ENCODE measurements at regions not wholly inside any gene's neighbourhood (a gene's known extent, or its start where the extent isn't known, plus 50 kb on each side); places are given as distances from the start of the nearest gene placed in this dataset.
A peak's percentile ranks its signal among the peaks of the same experiment; 100 is the strongest.
"Not testable (repeated sequence)": the region's sequence is repeated elsewhere in the genome, so short reads cannot be mapped to it uniquely, and the experiment has no call there.

DNA sequence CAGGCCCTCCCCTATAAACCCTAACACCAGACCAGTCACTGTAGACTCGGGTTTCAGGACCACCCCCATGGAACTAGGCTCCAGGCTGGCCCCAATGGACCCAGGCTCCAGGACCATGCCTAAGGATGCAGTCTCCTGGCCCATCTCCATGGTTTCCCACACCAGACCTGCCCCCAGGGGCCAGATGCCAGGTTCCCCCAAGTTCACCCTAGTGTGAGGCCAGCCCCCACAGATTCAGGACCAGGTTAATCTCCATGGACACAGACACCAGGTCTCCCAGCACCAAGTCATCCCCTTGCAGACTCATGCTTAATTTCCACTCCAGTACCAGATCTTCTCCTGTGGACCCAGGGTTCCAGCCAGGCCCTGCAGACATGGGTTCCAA, 103.8 kb upstream of the LANCL2 start:
- DNase-seq (ENCODE audit: extremely low read depth in 1 of 2, low read depth in 1 of 2) = no peak

- not testable (repeated sequence) for DNase-seq (ENCODE audit: extremely low read depth in 1 of 2, low read depth in 1 of 2)
Observed at GRCh38 chr7:55265328-55265727, 99.8 kb upstream of the LANCL2 start.

DNA sequence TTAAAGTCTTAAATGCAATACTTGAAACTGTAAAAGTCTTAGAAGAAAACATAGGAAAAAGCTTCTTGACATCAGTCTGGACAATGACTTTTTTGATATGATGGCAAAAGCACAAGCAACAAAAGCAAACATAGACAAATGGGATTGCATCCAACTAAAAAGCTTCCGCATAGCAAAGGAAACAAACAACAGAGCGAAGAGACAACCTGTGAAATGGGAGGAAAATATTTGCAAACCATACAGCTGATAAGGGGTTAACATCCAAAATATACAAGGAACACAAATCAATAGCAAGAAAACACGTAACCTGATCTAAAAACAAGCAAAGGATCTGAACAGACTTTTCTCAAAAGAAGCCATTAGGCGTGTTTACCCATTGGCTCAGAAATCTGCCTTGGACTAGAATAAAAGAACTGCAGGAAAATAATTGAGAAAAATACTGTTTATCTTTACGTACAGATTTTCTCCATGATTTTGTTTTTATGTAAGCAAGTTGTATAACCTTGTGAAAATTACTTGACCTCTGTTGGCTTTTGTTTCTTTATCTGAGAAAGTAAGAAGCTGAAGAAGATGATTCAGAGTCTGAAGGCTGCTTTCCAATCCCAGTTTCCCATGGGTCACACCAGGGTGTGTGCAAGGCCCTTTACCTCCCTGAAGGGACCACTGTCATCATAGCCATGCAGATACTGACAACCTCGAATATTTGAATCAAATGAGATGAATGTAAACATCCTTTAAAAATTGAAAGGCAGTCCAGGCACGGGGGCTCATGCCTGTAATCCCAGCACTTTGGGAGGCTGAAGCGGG, 99.1 kb upstream of the LANCL2 start:
- no peak for DNase-seq (ENCODE audit: extremely low read depth in 1 of 2, low read depth in 1 of 2)

- DNase-seq (ENCODE audit: extremely low read depth in 1 of 2, low read depth in 1 of 2) = no peak
Observed at GRCh38 chr7:55271069-55271626, 94.0 kb upstream of the LANCL2 start.

DNA sequence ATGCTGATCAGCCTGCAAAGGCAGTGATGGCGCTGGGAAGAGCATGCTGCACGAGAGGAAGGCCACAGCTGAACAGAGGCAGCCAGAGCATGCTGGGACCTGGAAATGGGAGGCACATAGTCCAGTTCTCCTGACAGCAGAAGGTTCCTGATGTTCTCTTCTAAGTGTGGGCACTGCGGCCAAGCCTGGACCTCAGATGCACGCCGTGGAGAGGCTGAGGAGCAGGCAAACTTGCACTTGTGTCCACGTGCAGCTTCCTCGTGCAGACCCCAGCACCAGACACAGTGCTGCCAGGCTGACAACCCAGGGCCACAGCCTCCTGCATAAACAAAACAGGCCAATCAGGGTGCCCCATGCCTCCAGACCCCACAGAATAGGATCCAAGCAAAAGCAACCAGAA, 93.5 kb upstream of the LANCL2 start:
- no peak for DNase-seq (ENCODE audit: extremely low read depth in 1 of 2, low read depth in 1 of 2)

DNA sequence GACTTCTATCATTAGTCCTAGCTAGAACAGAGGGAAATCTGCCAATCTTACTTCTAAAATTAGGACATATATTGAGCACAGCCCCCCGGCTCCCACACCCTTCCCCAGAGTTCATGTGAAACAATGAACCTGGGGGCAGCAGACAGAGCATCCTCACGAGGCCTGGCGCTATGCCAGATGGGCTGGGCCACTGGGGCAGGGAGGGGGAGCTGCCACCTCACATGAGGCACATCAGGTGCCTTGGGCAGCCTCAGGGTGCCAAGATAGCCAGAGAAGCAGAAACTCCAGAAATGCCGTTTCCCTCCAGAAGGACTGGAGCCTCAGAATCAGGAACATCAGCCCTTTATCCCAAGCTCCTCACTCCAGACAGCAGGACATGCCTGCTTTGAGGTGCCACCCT, 92.8 kb upstream of the LANCL2 start:
- DNase-seq (ENCODE audit: extremely low read depth in 1 of 2, low read depth in 1 of 2) = no peak

GRCh38 chr7:55273186-55273980, 91.8 kb upstream of the LANCL2 start:
- DNase-seq (ENCODE audit: extremely low read depth in 1 of 2, low read depth in 1 of 2) = no peak

- no peak for DNase-seq (ENCODE audit: extremely low read depth in 1 of 2, low read depth in 1 of 2)
Observed at GRCh38 chr7:55274156-55274555, 91.0 kb upstream of the LANCL2 start.

DNA sequence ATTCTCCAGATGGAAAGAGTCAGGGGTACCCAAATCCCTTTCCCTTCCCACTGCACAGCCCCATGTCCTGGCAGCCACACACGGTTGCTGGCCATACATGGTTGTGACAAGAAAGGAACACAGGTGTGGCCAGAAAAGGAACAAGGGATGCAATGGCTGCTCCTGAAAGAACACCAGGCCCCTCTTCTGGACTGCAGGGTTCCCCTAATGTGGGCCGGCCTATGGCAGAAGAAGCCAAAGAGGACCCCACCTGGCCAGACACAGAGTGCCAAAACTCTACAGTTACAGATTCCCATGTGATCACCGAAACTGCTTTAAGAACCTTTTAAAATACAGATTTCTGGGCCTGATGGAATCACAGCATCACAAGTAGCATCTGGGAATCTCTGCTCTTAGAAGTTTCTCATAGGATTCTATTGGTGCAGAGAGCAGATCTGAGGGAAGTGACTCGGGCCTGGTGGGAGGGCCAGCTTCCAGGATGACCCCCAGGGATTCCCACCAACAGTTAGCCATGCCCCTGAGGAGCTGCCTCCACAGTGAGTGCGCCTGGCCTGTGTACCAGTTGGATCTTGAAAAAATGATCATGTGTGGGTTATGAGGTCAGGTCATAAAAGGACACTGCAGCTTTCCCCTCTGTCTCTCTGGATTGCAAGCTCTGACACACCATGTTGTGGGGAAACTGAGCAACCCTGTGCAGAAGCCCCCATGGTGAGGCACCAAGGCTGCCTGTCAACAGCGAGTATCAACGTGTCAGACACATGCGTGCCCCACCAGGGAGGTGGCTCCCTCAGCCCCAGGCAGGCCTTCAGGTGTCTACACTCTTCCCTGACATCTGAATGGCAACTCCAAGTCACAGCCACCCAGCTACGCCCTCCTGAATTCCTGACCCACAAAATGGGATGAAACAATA, 89.6 kb upstream of the LANCL2 start:
- DNase-seq (ENCODE audit: extremely low read depth in 1 of 2, low read depth in 1 of 2) = no peak

DNA sequence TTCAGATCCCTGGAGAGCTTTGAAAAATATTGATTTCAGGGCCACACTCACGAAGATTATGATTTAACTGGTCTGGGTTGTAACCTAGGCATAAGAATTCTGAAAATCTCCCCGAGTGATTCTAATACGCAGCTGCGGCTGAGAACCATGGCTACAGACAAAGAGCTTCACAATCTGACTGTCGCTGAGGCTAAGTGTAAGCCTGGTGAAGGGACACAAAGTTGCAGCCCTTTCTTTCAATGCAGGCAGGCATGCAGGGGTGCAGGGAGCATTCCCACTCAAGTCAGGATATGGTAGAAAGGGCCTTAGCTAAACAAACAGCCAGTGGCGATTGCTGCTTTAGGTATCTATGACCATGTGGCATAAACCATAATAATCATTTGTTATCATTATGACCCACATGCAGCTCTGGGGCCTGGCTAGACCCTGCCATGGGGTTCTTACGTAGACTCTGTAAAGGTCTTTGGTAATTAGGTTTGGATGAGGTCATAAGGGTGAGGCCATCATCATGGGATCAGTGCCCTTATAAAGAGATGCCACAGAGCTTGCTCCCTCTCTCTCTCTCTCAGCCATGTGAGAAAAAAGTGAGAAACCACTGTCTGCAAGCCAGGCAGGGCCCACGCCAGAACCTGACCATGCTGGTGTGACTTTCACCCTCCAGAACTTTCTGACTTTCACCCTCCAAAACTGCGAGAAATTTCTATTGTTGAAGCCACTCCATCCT, 88.4 kb upstream of the LANCL2 start:
- no peak for DNase-seq (ENCODE audit: extremely low read depth in 1 of 2, low read depth in 1 of 2)

GRCh38 chr7:55277916-55278315, 87.2 kb upstream of the LANCL2 start:
- DNase-seq (ENCODE audit: extremely low read depth in 1 of 2, low read depth in 1 of 2) = no peak

GRCh38 chr7:55278321-55278720, 86.8 kb upstream of the LANCL2 start:
- no peak for DNase-seq (ENCODE audit: extremely low read depth in 1 of 2, low read depth in 1 of 2)

DNA sequence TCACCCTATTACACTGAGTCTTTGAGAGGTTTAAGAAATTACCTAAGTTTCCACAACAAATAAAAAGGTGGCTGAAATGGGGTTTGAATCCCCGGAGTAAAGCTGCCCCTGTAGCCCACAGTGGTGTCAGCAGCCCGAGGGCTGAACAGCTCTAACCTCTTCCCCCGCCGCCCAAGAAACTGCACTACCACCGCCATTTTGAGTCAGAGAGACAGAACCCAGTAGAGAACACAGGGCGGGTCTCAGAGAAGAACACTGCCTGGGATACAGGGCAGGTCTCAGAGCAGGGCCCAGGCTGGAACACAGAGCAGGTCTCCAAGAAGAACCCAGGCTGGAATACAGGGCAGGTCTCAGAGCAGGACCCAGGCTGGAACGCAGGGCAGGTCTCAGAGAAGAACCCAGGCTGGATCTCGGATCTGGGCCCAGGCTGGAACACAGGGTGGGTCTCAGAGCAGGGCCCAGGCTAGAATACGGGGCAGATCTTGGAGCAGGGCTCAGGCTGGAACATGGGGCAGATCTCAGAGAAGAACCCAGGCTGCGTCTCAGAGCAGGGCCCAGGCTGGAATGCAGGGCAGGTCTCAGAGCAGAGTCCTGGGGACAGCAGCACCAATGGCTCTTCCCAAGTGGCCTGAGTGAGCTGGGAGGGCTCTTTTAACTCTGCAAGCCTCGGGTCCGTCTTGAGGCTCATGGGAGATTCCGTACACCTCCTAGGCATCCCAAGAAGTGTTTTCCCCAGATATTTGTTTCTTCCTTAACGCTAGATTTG, 85.9 kb upstream of the LANCL2 start:
- DNase-seq (ENCODE audit: extremely low read depth in 1 of 2, low read depth in 1 of 2) = no peak

- peak in 1 of 2 donors; percentile 27 for DNase-seq (ENCODE audit: extremely low read depth in 1 of 2, low read depth in 1 of 2)
Observed at GRCh38 chr7:55280031-55280454, 85.1 kb upstream of the LANCL2 start.

DNA sequence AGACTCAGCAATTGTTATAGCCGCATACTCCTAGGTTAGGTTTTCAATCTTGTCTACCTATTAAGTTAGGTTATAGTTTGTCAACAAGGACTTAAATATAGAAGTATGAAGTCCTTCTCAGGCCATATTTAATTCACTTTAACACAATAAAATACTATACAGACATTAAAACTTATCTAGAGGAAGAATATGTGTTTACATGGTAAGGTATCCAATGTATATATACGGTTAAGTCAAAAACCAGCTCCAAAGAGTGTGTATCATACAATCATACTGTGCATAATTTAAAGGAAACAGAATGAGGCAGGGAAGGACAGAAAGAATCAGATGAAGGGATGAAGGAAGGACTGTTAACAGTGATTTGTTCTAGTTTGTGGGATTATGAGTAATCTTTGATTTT, 79.5 kb upstream of the LANCL2 start:
- DNase-seq (ENCODE audit: extremely low read depth in 1 of 2, low read depth in 1 of 2) = no peak

GRCh38 chr7:55286666-55287065, 78.5 kb upstream of the LANCL2 start:
- no peak for DNase-seq (ENCODE audit: extremely low read depth in 1 of 2, low read depth in 1 of 2)

DNA sequence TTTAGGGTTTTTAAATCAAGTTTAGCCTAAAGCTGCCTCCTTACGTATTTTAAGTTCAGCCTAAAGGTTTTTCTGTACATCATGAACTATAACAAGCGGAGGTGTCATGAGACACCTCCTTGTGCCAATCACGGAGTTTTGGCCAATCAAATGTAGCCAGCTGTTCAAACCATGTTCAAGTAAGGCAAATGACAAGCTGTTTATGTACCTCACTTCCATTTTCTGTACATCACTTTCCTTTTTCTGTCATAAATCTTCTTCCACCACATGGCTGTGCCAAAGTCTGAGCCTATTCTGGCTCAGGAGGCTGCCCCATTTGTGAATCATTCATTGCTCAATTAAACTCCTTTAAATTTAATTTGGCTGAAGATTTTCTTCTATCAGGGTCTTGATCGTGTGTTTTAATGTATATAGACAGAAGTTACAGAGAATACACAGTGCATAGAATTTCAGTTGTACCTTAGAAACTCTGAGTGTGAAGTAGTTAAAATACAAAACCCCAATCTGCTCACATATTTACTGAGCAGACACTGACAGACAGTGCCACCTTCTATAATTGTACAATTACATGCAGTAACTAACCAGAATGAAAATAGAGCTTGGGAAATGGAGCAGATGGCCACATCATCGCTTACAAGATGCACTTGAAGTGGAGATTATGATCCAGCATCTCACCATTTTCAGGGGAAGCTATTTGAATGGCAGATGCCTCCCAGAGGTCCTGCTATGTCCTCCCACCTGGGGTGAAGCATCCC, 76.9 kb upstream of the LANCL2 start:
- no peak for DNase-seq (ENCODE audit: extremely low read depth in 1 of 2, low read depth in 1 of 2)

- no peak for DNase-seq (ENCODE audit: extremely low read depth in 1 of 2, low read depth in 1 of 2)
Observed at GRCh38 chr7:55296070-55296469, 69.1 kb upstream of the LANCL2 start.

Data from stimulated activated CD8-positive, alpha-beta memory T cell treated with anti-CD3 and anti-CD28 coated beads, Interleukin-7, amount 100 ng/mL, for 48 hours (primary cell).